ENCODE measurements at regions not wholly inside any gene's neighbourhood (a gene's known extent, or its start where the extent isn't known, plus 50 kb on each side); places are given as distances from the start of the nearest gene placed in this dataset.

DNA sequence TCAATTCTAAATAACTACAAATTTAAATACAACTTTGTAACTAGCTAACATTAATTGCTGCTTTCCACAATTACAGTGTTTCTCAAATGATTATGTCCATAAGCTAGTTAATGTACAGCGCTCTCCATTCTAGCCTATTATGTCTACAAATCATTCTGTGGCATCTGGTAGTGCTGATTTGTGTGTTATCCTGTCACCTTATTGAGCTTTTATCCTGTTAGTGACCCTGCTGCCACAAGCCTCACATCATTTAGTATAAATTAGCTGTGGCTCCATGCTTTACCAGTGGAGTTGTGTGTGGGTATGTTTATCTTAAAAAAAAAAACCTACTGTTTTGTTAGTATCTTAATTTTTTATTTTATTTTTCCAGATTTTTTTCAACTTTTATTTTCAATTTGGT lies 112.6 kb upstream of the PJA2 start:
- H3K4me3 ChIP-seq (ENCODE audit: low read length), result no peak overlapping the region
- DNase-seq (ENCODE audit: low read depth), result no peak
- TF ChIP-seq CTCF (IDR thresholded peaks at IDR 0.05; ENCODE audit: insufficient read depth, low read depth, low read length, missing control alignments), result no peak

- no peak for TF ChIP-seq CTCF (IDR thresholded peaks at IDR 0.05; ENCODE audit: insufficient read depth, low read depth, low read length, missing control alignments)
- no peak overlapping the region for H3K4me3 ChIP-seq (ENCODE audit: low read length)
- no peak for DNase-seq (ENCODE audit: low read depth)
Measured at GRCh38 chr5:109519416-109519815, 109.6 kb upstream of the PJA2 start.

GRCh38 chr5:109516390-109516789 lies 106.6 kb upstream of the PJA2 start:
- H3K4me3 ChIP-seq (ENCODE audit: low read length), result no peak overlapping the region
- DNase-seq (ENCODE audit: low read depth), result peak; percentile 44
- TF ChIP-seq CTCF (IDR thresholded peaks at IDR 0.05; ENCODE audit: insufficient read depth, low read depth, low read length, missing control alignments), result no peak

DNA sequence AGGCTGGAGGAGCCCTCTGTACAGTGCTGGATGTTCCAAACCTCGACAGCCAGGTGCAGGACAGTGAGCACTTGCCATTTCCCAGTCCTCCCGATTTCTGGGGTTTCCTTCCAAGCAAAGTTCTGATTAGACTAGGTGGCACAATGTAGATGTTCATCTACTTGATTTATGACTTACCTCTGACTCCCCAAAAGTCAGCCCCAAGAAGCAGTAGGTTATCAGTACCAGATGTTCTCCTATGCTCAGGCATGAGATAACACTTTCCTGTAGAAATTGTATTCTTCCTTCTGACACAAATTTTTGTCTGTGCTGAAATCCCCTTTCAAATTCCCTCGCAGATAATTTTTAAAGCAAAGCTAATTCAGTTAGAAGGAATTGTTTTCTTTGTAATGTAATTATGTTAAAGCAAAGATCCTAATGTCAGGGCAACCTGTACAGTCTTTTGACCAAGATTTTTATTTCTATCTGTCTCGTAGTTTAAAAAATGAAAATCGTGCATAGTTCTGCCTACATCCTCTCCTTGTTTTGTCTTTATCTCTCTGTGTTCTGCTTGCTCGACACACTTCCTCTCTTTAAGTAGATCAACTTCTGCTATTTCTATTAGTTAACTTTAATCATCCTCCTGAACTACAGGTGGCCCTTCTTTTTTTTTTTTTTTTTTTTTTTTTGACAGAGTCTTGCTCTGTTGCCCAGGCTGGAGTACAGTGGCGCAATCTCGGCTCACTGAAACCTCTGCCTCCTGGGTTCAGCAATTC lies 102.4 kb upstream of the PJA2 start:
- no peak for DNase-seq (ENCODE audit: low read depth)
- H3K4me3 ChIP-seq (ENCODE audit: low read length), result no peak overlapping the region
- TF ChIP-seq CTCF (IDR thresholded peaks at IDR 0.05; ENCODE audit: insufficient read depth, low read depth, low read length, missing control alignments), result no peak

DNA sequence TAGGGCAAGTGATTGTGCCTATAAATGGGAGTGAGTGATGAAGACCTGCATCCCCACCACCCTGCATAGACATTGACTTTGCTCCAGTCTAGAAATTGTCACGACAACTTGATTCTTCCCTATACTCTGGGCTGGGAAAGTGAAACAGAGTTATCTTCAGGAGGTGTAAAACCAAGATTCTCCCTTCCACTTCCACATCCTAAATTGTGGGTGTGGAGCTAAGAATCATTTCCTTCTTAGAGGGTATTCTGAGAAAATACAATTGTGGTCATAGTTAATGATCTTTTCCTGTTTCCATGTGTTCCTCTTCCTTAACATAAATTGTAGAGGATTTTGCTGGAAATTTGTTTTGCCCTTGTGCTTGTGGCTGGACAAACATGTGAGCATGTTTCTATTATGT lies 96.8 kb upstream of the PJA2 start:
- no peak for TF ChIP-seq CTCF (IDR thresholded peaks at IDR 0.05; ENCODE audit: insufficient read depth, low read depth, low read length, missing control alignments)
- no peak overlapping the region for H3K4me3 ChIP-seq (ENCODE audit: low read length)
- no peak for DNase-seq (ENCODE audit: low read depth)

GRCh38 chr5:109496112-109496511 lies 86.3 kb upstream of the PJA2 start:
- no peak for TF ChIP-seq CTCF (IDR thresholded peaks at IDR 0.05; ENCODE audit: insufficient read depth, low read depth, low read length, missing control alignments)
- no peak for DNase-seq (ENCODE audit: low read depth)
- no peak overlapping the region for H3K4me3 ChIP-seq (ENCODE audit: low read length)

All from epithelial cell of esophagus (primary cell).